Activated gamma-delta T cell treated with Interleukin-2 at 50 U/mL for 16 hours (primary cell): ENCODE measurements at regions not wholly inside any gene's neighbourhood (a gene's known extent, or its start where the extent isn't known, plus 50 kb on each side); places are given as distances from the start of the nearest gene placed in this dataset.

Experiments used
- DNase-seq: peaks from one replicate; pipeline ENCODE4 v3.0.0-alpha.2; 2020

- DNase-seq = no peak
Measured at GRCh38 chr12:59196989-59197388, 276.7 kb upstream of the LRIG3 start.

GRCh38 chr12:59194794-59195193, 274.5 kb upstream of the LRIG3 start:
- DNase-seq = no peak

GRCh38 chr12:59193476-59194050, 273.3 kb upstream of the LRIG3 start:
- DNase-seq = no peak

GRCh38 chr12:59191372-59191771, 271.1 kb upstream of the LRIG3 start:
- DNase-seq = no peak

- no peak for DNase-seq
Measured at GRCh38 chr12:59186451-59186850, 266.1 kb upstream of the LRIG3 start.

GRCh38 chr12:59185295-59185694, 265.0 kb upstream of the LRIG3 start:
- DNase-seq = no peak

- DNase-seq = no peak
Measured at GRCh38 chr12:59182658-59183455, 262.6 kb upstream of the LRIG3 start.

- DNase-seq = no peak
Measured at GRCh38 chr12:59182191-59182590, 261.9 kb upstream of the LRIG3 start.

GRCh38 chr12:59181196-59181777, 261.0 kb upstream of the LRIG3 start:
- DNase-seq = no peak

GRCh38 chr12:59179231-59179630, 258.9 kb upstream of the LRIG3 start:
- no peak for DNase-seq

- DNase-seq = no peak
Measured at GRCh38 chr12:59173695-59174094, 253.4 kb upstream of the LRIG3 start.

- no peak for DNase-seq
Measured at GRCh38 chr12:59168647-59169046, 248.3 kb upstream of the LRIG3 start.

- no peak for DNase-seq
Measured at GRCh38 chr12:59166457-59166856, 246.2 kb upstream of the LRIG3 start.

- DNase-seq = no peak
Measured at GRCh38 chr12:59164991-59165718, 244.9 kb upstream of the LRIG3 start.

GRCh38 chr12:59164226-59164625, 243.9 kb upstream of the LRIG3 start:
- no peak for DNase-seq

GRCh38 chr12:59158681-59159080, 238.4 kb upstream of the LRIG3 start:
- no peak for DNase-seq

- no peak for DNase-seq
Measured at GRCh38 chr12:59158066-59158465, 237.8 kb upstream of the LRIG3 start.

- DNase-seq = no peak
Measured at GRCh38 chr12:59155448-59155847, 235.1 kb upstream of the LRIG3 start.

GRCh38 chr12:59151243-59151642, 230.9 kb upstream of the LRIG3 start:
- no peak for DNase-seq

GRCh38 chr12:59149995-59150642, 229.8 kb upstream of the LRIG3 start:
- DNase-seq = no peak

GRCh38 chr12:59147791-59148190, 227.5 kb upstream of the LRIG3 start:
- DNase-seq = no peak

- no peak for DNase-seq
Measured at GRCh38 chr12:59142183-59142790, 222.0 kb upstream of the LRIG3 start.

GRCh38 chr12:59134750-59135149, 214.4 kb upstream of the LRIG3 start:
- no peak for DNase-seq
